ENCODE measurements at regions not wholly inside any gene's neighbourhood (a gene's known extent, or its start where the extent isn't known, plus 50 kb on each side); places are given as distances from the start of the nearest gene placed in this dataset.

DNA sequence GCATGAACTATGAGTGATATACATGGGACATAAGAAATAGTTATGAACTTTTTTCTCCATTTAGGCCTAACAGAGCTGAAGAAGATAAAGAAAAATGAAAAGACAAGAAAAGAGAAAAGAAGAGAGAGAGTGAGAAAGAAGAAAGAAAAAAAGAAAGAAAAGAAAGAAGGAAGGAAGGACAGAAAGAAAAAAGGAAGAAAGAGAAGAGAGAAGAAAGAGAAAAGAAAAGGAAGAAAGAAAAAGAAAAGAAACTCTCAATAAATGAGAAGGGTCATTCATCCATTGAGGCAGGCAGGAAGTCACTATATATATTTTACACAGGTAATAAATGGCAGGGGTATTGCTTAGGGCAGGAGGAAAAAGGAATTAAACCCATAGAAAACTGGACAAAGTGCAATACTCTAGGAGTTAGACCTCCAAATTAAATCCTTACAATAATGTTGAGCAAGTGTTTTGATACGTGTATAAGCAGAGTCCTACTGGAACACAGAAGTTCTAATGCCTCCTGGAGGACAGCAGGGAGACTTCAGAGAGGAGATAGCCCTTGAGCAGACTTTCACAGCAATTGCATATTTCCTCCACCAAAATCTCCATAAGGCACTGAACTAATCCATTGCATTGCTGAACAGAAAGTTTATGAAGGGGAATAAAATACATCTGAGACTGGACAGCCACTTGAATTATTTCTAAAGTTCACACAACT lies 86.4 kb upstream of the TENT5A start:
- TF ChIP-seq, protein P1, sequence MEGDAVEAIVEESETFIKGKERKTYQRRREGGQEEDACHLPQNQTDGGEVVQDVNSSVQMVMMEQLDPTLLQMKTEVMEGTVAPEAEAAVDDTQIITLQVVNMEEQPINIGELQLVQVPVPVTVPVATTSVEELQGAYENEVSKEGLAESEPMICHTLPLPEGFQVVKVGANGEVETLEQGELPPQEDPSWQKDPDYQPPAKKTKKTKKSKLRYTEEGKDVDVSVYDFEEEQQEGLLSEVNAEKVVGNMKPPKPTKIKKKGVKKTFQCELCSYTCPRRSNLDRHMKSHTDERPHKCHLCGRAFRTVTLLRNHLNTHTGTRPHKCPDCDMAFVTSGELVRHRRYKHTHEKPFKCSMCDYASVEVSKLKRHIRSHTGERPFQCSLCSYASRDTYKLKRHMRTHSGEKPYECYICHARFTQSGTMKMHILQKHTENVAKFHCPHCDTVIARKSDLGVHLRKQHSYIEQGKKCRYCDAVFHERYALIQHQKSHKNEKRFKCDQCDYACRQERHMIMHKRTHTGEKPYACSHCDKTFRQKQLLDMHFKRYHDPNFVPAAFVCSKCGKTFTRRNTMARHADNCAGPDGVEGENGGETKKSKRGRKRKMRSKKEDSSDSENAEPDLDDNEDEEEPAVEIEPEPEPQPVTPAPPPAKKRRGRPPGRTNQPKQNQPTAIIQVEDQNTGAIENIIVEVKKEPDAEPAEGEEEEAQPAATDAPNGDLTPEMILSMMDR (IDR thresholded peaks at IDR 0.05): no peak
- TF ChIP-seq POLR2A (IDR thresholded peaks at IDR 0.05): no peak
